ENCODE measurements at regions not wholly inside any gene's neighbourhood (a gene's known extent, or its start where the extent isn't known, plus 50 kb on each side); places are given as distances from the start of the nearest gene placed in this dataset.
"Not testable (repeated sequence)": the region's sequence is repeated elsewhere in the genome, so short reads cannot be mapped to it uniquely, and the experiment has no call there.

GRCh38 chr6:138666636-138667035, 106.9 kb upstream of the CCDC28A start:
- no peak for DNase-seq

- DNase-seq = no peak
These were observed 106.2 kb upstream of the CCDC28A start for GRCh38 chr6:138667408-138667807.

- no peak for DNase-seq
These were observed 102.2 kb upstream of the CCDC28A start for GRCh38 chr6:138671351-138671750.

GRCh38 chr6:138673346-138674014, 100.1 kb upstream of the CCDC28A start:
- no peak for DNase-seq

- not testable (repeated sequence) for DNase-seq
These were observed 99.1 kb upstream of the CCDC28A start for GRCh38 chr6:138674444-138674843.

GRCh38 chr6:138677538-138677937, 96.0 kb upstream of the CCDC28A start:
- no peak for DNase-seq

GRCh38 chr6:138678168-138678567, 95.4 kb upstream of the CCDC28A start:
- no peak for DNase-seq

- DNase-seq = no peak
These were observed 93.5 kb upstream of the CCDC28A start for GRCh38 chr6:138680085-138680484.

GRCh38 chr6:138681627-138682026, 91.9 kb upstream of the CCDC28A start:
- no peak for DNase-seq

GRCh38 chr6:138682704-138683527, 90.7 kb upstream of the CCDC28A start:
- DNase-seq = no peak

GRCh38 chr6:138685257-138685656, 88.3 kb upstream of the CCDC28A start:
- DNase-seq = no peak

GRCh38 chr6:138685781-138686180, 87.8 kb upstream of the CCDC28A start:
- DNase-seq = no peak

GRCh38 chr6:138688580-138688979, 85.0 kb upstream of the CCDC28A start:
- no peak for DNase-seq

GRCh38 chr6:138689849-138690248, 83.7 kb upstream of the CCDC28A start:
- no peak for DNase-seq

GRCh38 chr6:138690975-138691594, 82.5 kb upstream of the CCDC28A start:
- no peak for DNase-seq

- DNase-seq = no peak
These were observed 81.9 kb upstream of the CCDC28A start for GRCh38 chr6:138691595-138692057.

- DNase-seq = peak; percentile 25
These were observed 81.3 kb upstream of the CCDC28A start for GRCh38 chr6:138692058-138692977.

GRCh38 chr6:138692978-138693909, 80.3 kb upstream of the CCDC28A start:
- peak; percentile 62 for DNase-seq

- DNase-seq = no peak
These were observed 78.4 kb upstream of the CCDC28A start for GRCh38 chr6:138695193-138695592.

GRCh38 chr6:138714493-138714892, 59.1 kb upstream of the CCDC28A start:
- DNase-seq = no peak

- DNase-seq = no peak
These were observed 57.6 kb upstream of the CCDC28A start for GRCh38 chr6:138716013-138716412.
